ENCODE measurements at regions not wholly inside any gene's neighbourhood (a gene's known extent, or its start where the extent isn't known, plus 50 kb on each side); places are given as distances from the start of the nearest gene placed in this dataset.

DNA sequence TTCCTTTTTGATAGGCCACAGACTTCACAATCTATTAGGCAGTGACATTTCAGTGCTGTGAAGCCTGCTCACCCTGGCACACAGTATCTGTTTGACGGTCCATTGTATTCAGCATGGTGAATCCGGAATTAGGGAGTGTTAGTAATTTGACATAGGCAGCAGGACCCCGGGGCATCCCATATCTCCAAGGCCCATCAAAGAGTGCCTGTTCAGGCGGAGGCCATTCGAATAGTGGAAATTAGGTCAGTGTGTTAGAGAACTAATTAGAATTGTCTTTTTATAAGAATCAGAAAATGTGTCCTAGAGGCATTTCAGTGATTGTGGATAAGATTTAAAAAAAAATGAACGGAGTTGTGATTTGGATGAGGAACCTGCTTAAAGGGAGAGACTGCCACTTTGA lies 818.8 kb upstream of the SOX11 start:
- TF ChIP-seq, protein P1, sequence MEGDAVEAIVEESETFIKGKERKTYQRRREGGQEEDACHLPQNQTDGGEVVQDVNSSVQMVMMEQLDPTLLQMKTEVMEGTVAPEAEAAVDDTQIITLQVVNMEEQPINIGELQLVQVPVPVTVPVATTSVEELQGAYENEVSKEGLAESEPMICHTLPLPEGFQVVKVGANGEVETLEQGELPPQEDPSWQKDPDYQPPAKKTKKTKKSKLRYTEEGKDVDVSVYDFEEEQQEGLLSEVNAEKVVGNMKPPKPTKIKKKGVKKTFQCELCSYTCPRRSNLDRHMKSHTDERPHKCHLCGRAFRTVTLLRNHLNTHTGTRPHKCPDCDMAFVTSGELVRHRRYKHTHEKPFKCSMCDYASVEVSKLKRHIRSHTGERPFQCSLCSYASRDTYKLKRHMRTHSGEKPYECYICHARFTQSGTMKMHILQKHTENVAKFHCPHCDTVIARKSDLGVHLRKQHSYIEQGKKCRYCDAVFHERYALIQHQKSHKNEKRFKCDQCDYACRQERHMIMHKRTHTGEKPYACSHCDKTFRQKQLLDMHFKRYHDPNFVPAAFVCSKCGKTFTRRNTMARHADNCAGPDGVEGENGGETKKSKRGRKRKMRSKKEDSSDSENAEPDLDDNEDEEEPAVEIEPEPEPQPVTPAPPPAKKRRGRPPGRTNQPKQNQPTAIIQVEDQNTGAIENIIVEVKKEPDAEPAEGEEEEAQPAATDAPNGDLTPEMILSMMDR (IDR thresholded peaks at IDR 0.05; ENCODE audit: extremely low read depth, missing control alignments), result no peak
- DNase-seq (ENCODE audit: low spot score), result no peak

- no peak for DNase-seq (ENCODE audit: low spot score)
- TF ChIP-seq, protein P1 (IDR thresholded peaks at IDR 0.05; ENCODE audit: extremely low read depth, missing control alignments), result no peak
Measured at GRCh38 chr2:4873876-4874593, 818.1 kb upstream of the SOX11 start.

GRCh38 chr2:4882421-4882820 lies 809.8 kb upstream of the SOX11 start:
- TF ChIP-seq, protein P1 (IDR thresholded peaks at IDR 0.05; ENCODE audit: extremely low read depth, missing control alignments), result no peak
- DNase-seq (ENCODE audit: low spot score), result no peak

DNA sequence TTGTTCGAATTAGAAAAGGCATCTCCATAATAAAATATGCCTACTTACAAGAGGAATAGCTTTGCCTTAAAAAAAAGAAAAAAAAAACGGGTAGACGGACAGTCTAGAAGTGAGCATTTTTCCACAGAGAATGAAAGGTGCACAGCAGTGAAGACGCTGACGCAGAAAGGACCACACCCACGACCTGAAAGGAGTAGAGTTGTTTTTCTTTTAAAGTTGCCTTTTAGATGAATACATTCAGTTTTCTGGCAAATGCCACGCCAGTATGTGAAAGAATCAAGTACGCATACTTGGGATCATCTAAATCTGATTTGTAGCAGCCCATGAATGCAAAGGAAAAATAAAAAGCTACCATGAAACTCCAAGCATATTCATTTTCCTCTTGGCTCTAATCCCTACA lies 809.2 kb upstream of the SOX11 start:
- DNase-seq (ENCODE audit: low spot score), result no peak
- TF ChIP-seq, protein P1 (IDR thresholded peaks at IDR 0.05; ENCODE audit: extremely low read depth, missing control alignments), result no peak

- TF ChIP-seq, protein P1 (IDR thresholded peaks at IDR 0.05; ENCODE audit: extremely low read depth, missing control alignments), result no peak
- DNase-seq (ENCODE audit: low spot score), result no peak
Measured at GRCh38 chr2:4883375-4883774, 808.8 kb upstream of the SOX11 start.

DNA sequence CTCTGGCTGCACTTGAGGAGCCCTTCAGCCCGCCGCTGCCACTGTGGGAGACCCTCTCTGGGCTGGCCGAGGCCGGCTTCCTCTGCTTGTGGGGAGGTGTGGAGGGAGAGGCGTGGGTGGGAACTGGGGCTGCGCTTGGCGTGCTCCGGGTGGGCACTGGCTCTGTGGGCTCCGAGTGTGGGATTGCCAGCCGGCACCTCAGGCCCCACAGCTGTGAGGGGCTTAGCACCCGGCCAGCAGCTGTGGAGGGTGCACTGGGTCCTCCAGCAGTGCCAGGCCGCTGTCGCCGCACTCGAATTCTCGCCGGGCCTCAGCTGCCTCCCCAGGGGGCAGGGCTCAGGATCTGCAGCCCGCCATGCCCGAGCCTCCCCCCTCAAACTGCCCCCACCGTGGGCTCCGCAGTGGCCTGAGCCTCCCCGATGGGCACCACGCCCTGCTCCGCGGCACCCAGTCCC lies 808.0 kb upstream of the SOX11 start:
- TF ChIP-seq, protein P1 (IDR thresholded peaks at IDR 0.05; ENCODE audit: extremely low read depth, missing control alignments), result no peak

DNA sequence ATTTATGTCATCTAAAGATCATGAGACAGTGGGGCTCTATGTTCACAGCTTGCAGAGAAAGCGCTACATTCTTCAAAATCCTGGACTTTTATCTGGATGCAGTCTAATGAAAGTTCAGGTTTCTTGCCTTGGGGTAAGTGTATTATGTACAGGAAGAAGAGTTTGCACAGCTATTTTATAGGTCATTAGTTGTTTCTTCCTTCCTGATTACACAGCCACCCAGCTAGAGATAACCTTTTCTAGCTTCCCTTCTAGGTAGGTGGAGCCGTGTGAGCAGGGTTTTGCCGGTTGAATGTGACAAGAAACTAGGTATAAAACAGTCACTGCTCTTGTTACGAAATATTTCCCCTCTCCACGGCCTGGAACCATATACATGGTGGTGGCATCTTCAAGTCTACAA lies 800.8 kb upstream of the SOX11 start:
- no peak for DNase-seq (ENCODE audit: low spot score)
- TF ChIP-seq, protein P1 (IDR thresholded peaks at IDR 0.05; ENCODE audit: extremely low read depth, missing control alignments), result no peak

More for the DNA sequence above, 808.0 kb upstream of the SOX11 start:
- DNase-seq (ENCODE audit: low spot score), result no peak

All from GM20000 (cell line).